B cell (primary cell): ENCODE measurements at regions not wholly inside any gene's neighbourhood (a gene's known extent, or its start where the extent isn't known, plus 50 kb on each side); places are given as distances from the start of the nearest gene placed in this dataset.

Source experiments
- ATAC-seq: fragments of 200-7000 bp; cut with Tn5 transposase; one replicate; pipeline ENCODE4 v1.10.0; 2021; ENCODE audit warnings: low read depth, mild to moderate bottlenecking, moderate number of reproducible peaks, moderate library complexity
- CTCF ChIA-PET: fragments of 350-600 bp; sonication (Branson Sonifier 250); formaldehyde crosslinking; loops from one replicate; lab custom pipeline; 2021; ENCODE audit warnings: antibody characterized with exemption, inconsistent platforms; lab: Charles Lee
- POLR2A ChIA-PET: fragments of 350-600 bp; sonication (Branson Sonifier 250); formaldehyde crosslinking; loops from one replicate; lab custom pipeline; 2021; ENCODE audit warnings: antibody characterized with exemption; lab: Charles Lee
- DNase-seq: peaks from one replicate; pipeline ENCODE4 v3.0.0; 2013
- H2AFZ ChIP-seq: 2 replicates; pipeline ENCODE4 v1.6.1; 2012; ENCODE audit warnings: mild to moderate bottlenecking, low read depth, low read length; ENCODE audit not compliant: insufficient read depth, poor library complexity, severe bottlenecking
- H3K27ac ChIP-seq, 2 donors: 1 replicate in 1 of 2; 2 replicates in 1 of 2; pipeline ENCODE4 v1.5.1; 2012 to 2013; ENCODE audit warnings: low read length in 2 of 2, mild to moderate bottlenecking in 2 of 2, moderate library complexity in 1 of 2
- H3K27me3 ChIP-seq, 4 experiments: fragments of 200-600 bp in 1 of 4; sonication (generic) in 1 of 4; replicated peaks in 1 of 4; 1 replicate in 2 of 4; 2 replicates in 2 of 4; pipeline versions ENCODE4 v1.6.1 to v1.7.0; 2013 to 2016; ENCODE audit warnings: low read length in 3 of 4, mild to moderate bottlenecking in 2 of 4, mixed read lengths in 1 of 4, moderate library complexity in 1 of 4; ENCODE audit not compliant: insufficient read depth in 4 of 4, control insufficient read depth in 3 of 4; ENCODE audit errors: control extremely low read depth in 1 of 4
- H3K36me3 ChIP-seq, 2 experiments: replicated peaks in 1 of 2; 1 replicate in 1 of 2; 2 replicates in 1 of 2; pipeline versions ENCODE4 v1.6.1 to v1.7.1; 2013; ENCODE audit warnings: low read length in 1 of 2; ENCODE audit not compliant: insufficient read depth in 2 of 2, control insufficient read depth in 1 of 2; ENCODE audit errors: control extremely low read depth in 1 of 2, extremely low read depth in 1 of 2
- H3K4me1 ChIP-seq, 2 donors: fragments of 200-600 bp in 1 of 2; sonication (generic) in 1 of 2; 1 replicate in 1 of 2; 2 replicates in 1 of 2; pipeline versions ENCODE4 v1.5.1 to v1.6.1; 2013 to 2017; ENCODE audit warnings: low read length in 2 of 2; ENCODE audit not compliant: control insufficient read depth in 2 of 2, insufficient read depth in 2 of 2
- H3K4me2 ChIP-seq: replicated peaks from 2 replicates; pipeline ENCODE3; 2012; ENCODE audit warnings: mild to moderate bottlenecking, low read depth, low read length; ENCODE audit not compliant: poor library complexity, severe bottlenecking
- H3K4me3 ChIP-seq, 5 experiments: fragments of 200-600 bp in 1 of 5; sonication (generic) in 1 of 5; 1 replicate in 3 of 5; 2 replicates in 2 of 5; pipeline versions ENCODE4 v1.5.1 to v1.7.0; 2011 to 2016; ENCODE audit warnings: low read length in 4 of 5, mild to moderate bottlenecking in 4 of 5, low read depth in 2 of 5, control low read depth in 1 of 5, moderate library complexity in 1 of 5; ENCODE audit not compliant: insufficient read depth in 1 of 5; ENCODE audit errors: control extremely low read depth in 1 of 5, extremely low read depth in 1 of 5
- H3K79me2 ChIP-seq: fragments of 200-600 bp; sonication (generic); one replicate; pipeline ENCODE4 v1.6.0; 2016; ENCODE audit warnings: low read length; ENCODE audit not compliant: control insufficient read depth, insufficient read depth
- H3K9ac ChIP-seq: fragments of 200-600 bp; sonication (generic); 2 replicates; pipeline ENCODE4 v1.6.1; 2017; ENCODE audit warnings: mild to moderate bottlenecking, low read length, moderate library complexity
- H3K9me3 ChIP-seq, 3 donors: one replicate each; pipeline versions ENCODE4 v1.6.1 to v1.7.1; 2013; ENCODE audit warnings: low read length in 2 of 3; ENCODE audit not compliant: control insufficient read depth in 2 of 3, insufficient read depth in 1 of 3; ENCODE audit errors: control extremely low read depth in 1 of 3
- H4K20me1 ChIP-seq: 2 replicates; pipeline ENCODE4 v1.6.0; 2012; ENCODE audit warnings: mild to moderate bottlenecking, low read length; ENCODE audit not compliant: insufficient read depth, control insufficient read depth, poor library complexity, severe bottlenecking
- H3K27ac Mint-ChIP-seq: one replicate; pipeline ENCODE4 v1.8.0; 2021; ENCODE audit warnings: mixed read lengths
- H3K27me3 Mint-ChIP-seq: one replicate; pipeline ENCODE4 v1.8.0; 2021; ENCODE audit warnings: mixed read lengths
- H3K4me1 Mint-ChIP-seq: one replicate; pipeline ENCODE4 v1.8.0; 2021; ENCODE audit warnings: mixed read lengths
- H3K4me3 Mint-ChIP-seq: one replicate; pipeline ENCODE4 v1.8.0; 2021; ENCODE audit warnings: mixed read lengths
- H3K9me3 Mint-ChIP-seq: one replicate; pipeline ENCODE4 v1.8.0; 2022; ENCODE audit warnings: mixed read lengths; ENCODE audit not compliant: insufficient read depth
- EZH2 ChIP-seq: IDR thresholded peaks from 2 replicates; pipeline ENCODE4 v1.6.1; 2012; ENCODE audit warnings: borderline replicate concordance, low read depth, mild to moderate bottlenecking, moderate library complexity, low read length; ENCODE audit not compliant: insufficient read depth, poor library complexity, severe bottlenecking
- WGBS: methylation state at CpG from one replicate; pipeline ENCODE4 v1.1.5; 2013; ENCODE audit warnings: missing lambda C conversion rate; ENCODE audit not compliant: insufficient coverage; 5-methylcytosine and 5-hydroxymethylcytosine counted together
- intact Hi-C: fragments of 100-400 bp; cut with micrococcal nuclease; formaldehyde crosslinking; loops from one replicate; pipeline ENCODE4 v1.10.0; 2022
- TF ChIP-seq, protein P1 (sequence below): fragments of 200-600 bp; IDR thresholded peaks from one replicate; pipeline ENCODE4 v1.8.0; 2022; ENCODE audit warnings: antibody characterized with exemption, mild to moderate bottlenecking

DNA sequence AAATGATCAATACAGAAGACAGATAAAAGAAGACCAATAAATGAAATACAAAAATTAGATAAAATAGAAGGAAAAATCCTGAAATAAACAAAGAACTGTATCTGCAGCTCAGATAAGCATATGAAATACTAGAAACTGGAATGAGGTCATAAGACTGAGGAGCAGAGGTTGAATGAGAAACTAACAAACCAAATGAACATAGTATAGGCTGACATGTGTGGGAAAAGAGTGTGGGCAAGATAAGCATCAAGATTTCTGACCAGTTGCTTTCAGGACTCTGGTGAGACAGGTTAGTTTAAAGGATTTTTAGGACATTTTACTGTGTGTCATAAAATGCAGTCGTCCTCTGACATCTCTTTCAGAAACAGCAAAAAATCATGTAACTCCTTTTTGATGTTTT is 2073.2 kb upstream of the TENM3 start:
- no peak overlapping the region for H3K4me3 Mint-ChIP-seq
- H3K36me3 ChIP-seq, result no peaks in the 10 kb centered on the region
- no peaks in the 10 kb centered on the region for H3K27me3 Mint-ChIP-seq
- H3K27ac ChIP-seq, result no peak overlapping the region
- TF ChIP-seq EZH2, result no peak
- TF ChIP-seq, protein P1, sequence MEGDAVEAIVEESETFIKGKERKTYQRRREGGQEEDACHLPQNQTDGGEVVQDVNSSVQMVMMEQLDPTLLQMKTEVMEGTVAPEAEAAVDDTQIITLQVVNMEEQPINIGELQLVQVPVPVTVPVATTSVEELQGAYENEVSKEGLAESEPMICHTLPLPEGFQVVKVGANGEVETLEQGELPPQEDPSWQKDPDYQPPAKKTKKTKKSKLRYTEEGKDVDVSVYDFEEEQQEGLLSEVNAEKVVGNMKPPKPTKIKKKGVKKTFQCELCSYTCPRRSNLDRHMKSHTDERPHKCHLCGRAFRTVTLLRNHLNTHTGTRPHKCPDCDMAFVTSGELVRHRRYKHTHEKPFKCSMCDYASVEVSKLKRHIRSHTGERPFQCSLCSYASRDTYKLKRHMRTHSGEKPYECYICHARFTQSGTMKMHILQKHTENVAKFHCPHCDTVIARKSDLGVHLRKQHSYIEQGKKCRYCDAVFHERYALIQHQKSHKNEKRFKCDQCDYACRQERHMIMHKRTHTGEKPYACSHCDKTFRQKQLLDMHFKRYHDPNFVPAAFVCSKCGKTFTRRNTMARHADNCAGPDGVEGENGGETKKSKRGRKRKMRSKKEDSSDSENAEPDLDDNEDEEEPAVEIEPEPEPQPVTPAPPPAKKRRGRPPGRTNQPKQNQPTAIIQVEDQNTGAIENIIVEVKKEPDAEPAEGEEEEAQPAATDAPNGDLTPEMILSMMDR, result no peak
- H2AFZ ChIP-seq, result no peak overlapping the region
- DNase-seq (no peak), ATAC-seq (no peak)
- no CpG with 5 or more reads among the region's 1 CpG for WGBS
- no peaks in the 10 kb centered on the region for H3K9me3 ChIP-seq
- H3K27me3 ChIP-seq, result no peaks in the 10 kb centered on the region
- no peaks in the 10 kb centered on the region for H3K9me3 Mint-ChIP-seq
- no peak overlapping the region for H3K4me2 ChIP-seq
- no peaks in the 10 kb centered on the region for H3K79me2 ChIP-seq
- H4K20me1 ChIP-seq, result no peaks in the 10 kb centered on the region
- H3K27ac Mint-ChIP-seq, result no peak overlapping the region
- H3K4me1 ChIP-seq, result no peaks in the 10 kb centered on the region
- intact Hi-C loops, result no loop called here
- ChIA-PET POLR2A (no interaction called here), CTCF (no interaction called here)
- H3K9ac ChIP-seq, result no peak overlapping the region
- no peaks in the 10 kb centered on the region for H3K4me1 Mint-ChIP-seq
- no peak overlapping the region for H3K4me3 ChIP-seq

DNA sequence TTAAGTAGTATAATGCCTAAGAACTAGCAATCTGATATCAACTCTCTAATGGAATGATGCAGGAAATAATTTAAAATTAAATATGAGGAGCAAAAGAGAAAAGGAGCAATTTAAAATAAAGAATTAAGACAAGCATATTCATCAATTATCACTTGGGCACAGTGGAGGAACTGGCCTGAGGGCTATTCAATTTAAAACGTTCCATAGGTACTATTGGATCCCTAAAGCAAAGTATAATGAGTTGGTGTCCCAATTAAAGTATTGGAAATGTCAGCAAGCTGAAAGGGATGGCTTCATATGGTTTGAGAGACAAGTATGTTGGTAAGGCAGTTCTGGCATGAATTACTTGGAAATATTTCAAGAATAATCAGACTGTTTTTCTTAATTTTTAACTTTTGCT is 2064.1 kb upstream of the TENM3 start:
- no peak overlapping the region for H3K4me3 ChIP-seq
- POLR2A ChIA-PET, result no interaction called here
- H4K20me1 ChIP-seq, result no peaks in the 10 kb centered on the region
- H3K36me3 ChIP-seq, result no peaks in the 10 kb centered on the region
- no peaks in the 10 kb centered on the region for H3K9me3 ChIP-seq
- intact Hi-C loops, result no loop called here
- H3K27ac ChIP-seq, result no peak overlapping the region
- H3K4me1 ChIP-seq, result no peaks in the 10 kb centered on the region
- H3K9ac ChIP-seq, result no peak overlapping the region
- H3K27me3 ChIP-seq, result no peaks in the 10 kb centered on the region
- H2AFZ ChIP-seq, result no peak overlapping the region
- Mint-ChIP-seq H3K4me3 (no peak overlapping the region), H3K4me1 (no peaks in the 10 kb centered on the region), H3K9me3 (no peaks in the 10 kb centered on the region), H3K27ac (no peak overlapping the region), H3K27me3 (no peaks in the 10 kb centered on the region)
- DNase-seq, result no peak
- no peaks in the 10 kb centered on the region for H3K79me2 ChIP-seq
- CTCF ChIA-PET, result no interaction called here
- no peak for ATAC-seq
- TF ChIP-seq, protein P1, result no peak
- no peak for TF ChIP-seq EZH2
- no CpG with 5 or more reads among the region's 1 CpG for WGBS
- no peak overlapping the region for H3K4me2 ChIP-seq
